ENCODE measurements at regions not wholly inside any gene's neighbourhood (a gene's known extent, or its start where the extent isn't known, plus 50 kb on each side); places are given as distances from the start of the nearest gene placed in this dataset.
A peak's percentile ranks its signal among the peaks of the same experiment; 100 is the strongest.

GRCh38 chr14:95434121-95434520 lies 82.3 kb downstream of the SYNE3 start:
- CTCF ChIA-PET: interaction anchor here (1.7 kb wide), 1 partner anchor 8 kb away, joined by 5 read pairs; no protein-coding TSS in a partner anchor
- Mint-ChIP-seq H3K9me3 (no peaks in the 10 kb centered on the region), H3K4me1 (ENCODE audit: low read depth) (no peaks in the 10 kb centered on the region), H3K4me3 (no peak overlapping the region), H3K27ac (no peak overlapping the region), H3K36me3 (ENCODE audit: low read depth) (peaks cover 95% of the 10 kb centered on the region), H3K27me3 (no peaks in the 10 kb centered on the region)
- no peak overlapping the region for H3K27ac ChIP-seq (ENCODE audit: low read depth in 1 of 2, low read length in 2 of 2)
- H3K9me3 ChIP-seq (ENCODE audit: control insufficient read depth in 1 of 2, insufficient read depth in 1 of 2, low read length in 2 of 2): no peaks in the 10 kb centered on the region
- ATAC-seq (ENCODE audit: poor library complexity) (no peak), DNase-seq (no peak)
- intact Hi-C loops (cut with DNase I, micrococcal nuclease): no loop called here
- no peak overlapping the region for H3K4me3 ChIP-seq (ENCODE audit: low read length)
- no peaks in the 10 kb centered on the region for H3K4me1 ChIP-seq (ENCODE audit: insufficient read depth, low read length)
- TF ChIP-seq, protein P1, sequence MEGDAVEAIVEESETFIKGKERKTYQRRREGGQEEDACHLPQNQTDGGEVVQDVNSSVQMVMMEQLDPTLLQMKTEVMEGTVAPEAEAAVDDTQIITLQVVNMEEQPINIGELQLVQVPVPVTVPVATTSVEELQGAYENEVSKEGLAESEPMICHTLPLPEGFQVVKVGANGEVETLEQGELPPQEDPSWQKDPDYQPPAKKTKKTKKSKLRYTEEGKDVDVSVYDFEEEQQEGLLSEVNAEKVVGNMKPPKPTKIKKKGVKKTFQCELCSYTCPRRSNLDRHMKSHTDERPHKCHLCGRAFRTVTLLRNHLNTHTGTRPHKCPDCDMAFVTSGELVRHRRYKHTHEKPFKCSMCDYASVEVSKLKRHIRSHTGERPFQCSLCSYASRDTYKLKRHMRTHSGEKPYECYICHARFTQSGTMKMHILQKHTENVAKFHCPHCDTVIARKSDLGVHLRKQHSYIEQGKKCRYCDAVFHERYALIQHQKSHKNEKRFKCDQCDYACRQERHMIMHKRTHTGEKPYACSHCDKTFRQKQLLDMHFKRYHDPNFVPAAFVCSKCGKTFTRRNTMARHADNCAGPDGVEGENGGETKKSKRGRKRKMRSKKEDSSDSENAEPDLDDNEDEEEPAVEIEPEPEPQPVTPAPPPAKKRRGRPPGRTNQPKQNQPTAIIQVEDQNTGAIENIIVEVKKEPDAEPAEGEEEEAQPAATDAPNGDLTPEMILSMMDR (IDR thresholded peaks at IDR 0.05): no peak
- POLR2A ChIA-PET: no interaction called here
- no peaks in the 10 kb centered on the region for H3K27me3 ChIP-seq (ENCODE audit: control insufficient read depth in 1 of 2, insufficient read depth in 2 of 2, low read length in 2 of 2)
- H3K36me3 ChIP-seq (ENCODE audit: insufficient read depth, low read length): peaks cover 80% of the 10 kb centered on the region

GRCh38 chr14:95433094-95433478 lies 83.4 kb downstream of the SYNE3 start:
- DNase-seq (no peak), ATAC-seq (ENCODE audit: poor library complexity) (no peak)
- Mint-ChIP-seq H3K36me3 (ENCODE audit: low read depth) (peaks cover 96% of the 10 kb centered on the region), H3K27ac (no peak overlapping the region), H3K4me3 (no peak overlapping the region), H3K27me3 (no peaks in the 10 kb centered on the region), H3K9me3 (no peaks in the 10 kb centered on the region), H3K4me1 (ENCODE audit: low read depth) (no peaks in the 10 kb centered on the region)
- Histone ChIP-seq H3K9me3 (ENCODE audit: control insufficient read depth in 1 of 2, insufficient read depth in 1 of 2, low read length in 2 of 2) (no peaks in the 10 kb centered on the region), H3K4me3 (ENCODE audit: low read length) (no peak overlapping the region), H3K27ac (ENCODE audit: low read depth in 1 of 2, low read length in 2 of 2) (no peak overlapping the region), H3K4me1 (ENCODE audit: insufficient read depth, low read length) (no peaks in the 10 kb centered on the region), H3K27me3 (ENCODE audit: control insufficient read depth in 1 of 2, insufficient read depth in 2 of 2, low read length in 2 of 2) (no peaks in the 10 kb centered on the region), H3K36me3 (ENCODE audit: insufficient read depth, low read length) (peaks cover 78% of the 10 kb centered on the region)
- TF ChIP-seq, protein P1 (IDR thresholded peaks at IDR 0.05): peak; percentile 3
- ChIA-PET CTCF (no interaction called here), POLR2A (no interaction called here)
- intact Hi-C loops (cut with DNase I, micrococcal nuclease): no loop called here

DNA sequence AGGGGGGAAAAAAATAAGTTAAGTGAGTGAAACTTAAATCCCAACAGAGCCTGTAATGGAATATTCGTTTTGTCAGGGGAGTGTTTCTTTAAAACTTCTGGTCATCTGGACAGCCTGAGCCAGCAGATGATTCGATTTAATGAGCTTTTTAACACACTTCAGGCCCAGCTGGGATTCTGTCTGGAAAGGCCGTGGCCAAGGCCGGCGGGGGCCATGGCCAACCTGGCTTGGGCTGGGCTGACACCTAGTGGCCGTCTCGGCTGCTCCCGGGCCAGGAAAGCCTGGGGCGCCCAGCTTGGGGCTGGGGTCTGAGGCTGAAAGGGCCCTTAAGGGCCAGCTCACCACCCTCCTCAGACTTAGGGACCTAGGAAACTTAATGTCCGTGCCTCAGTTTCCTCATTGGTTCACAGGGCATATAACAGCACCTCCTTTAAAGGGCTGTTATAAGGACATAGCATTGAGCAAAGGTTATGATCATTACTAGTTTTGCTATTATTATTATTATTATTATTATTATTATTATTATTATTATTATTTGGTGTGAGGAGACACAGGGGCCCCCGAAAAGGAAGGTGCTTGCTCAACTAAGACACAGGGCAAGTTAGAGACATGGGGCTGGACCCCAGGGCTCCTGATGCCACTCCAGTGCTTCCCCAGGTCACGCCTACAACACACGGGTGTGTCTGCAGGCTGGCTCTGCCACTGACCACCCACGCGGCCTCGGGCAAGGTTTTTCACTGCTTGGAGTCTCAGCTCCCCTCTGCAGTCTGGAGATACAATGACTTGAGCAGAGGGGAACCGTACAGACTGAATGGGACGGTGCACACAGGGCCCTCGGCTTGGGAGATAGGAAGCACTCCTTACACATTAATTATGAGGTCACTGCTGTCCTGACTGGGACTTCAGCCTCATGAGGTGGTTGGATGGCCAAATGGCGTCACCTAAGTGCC lies 84.0 kb downstream of the SYNE3 start:
- Mint-ChIP-seq H3K27ac (no peak overlapping the region), H3K36me3 (ENCODE audit: low read depth) (peaks cover 97% of the 10 kb centered on the region), H3K9me3 (no peaks in the 10 kb centered on the region), H3K4me1 (ENCODE audit: low read depth) (no peaks in the 10 kb centered on the region), H3K4me3 (no peak overlapping the region), H3K27me3 (no peaks in the 10 kb centered on the region)
- ChIA-PET CTCF (no interaction called here), POLR2A (no interaction called here)
- intact Hi-C loops (cut with DNase I, micrococcal nuclease): no loop called here
- ATAC-seq (ENCODE audit: poor library complexity) (no peak), DNase-seq (no peak)
- no peaks in the 10 kb centered on the region for H3K4me1 ChIP-seq (ENCODE audit: insufficient read depth, low read length)
- H3K9me3 ChIP-seq (ENCODE audit: control insufficient read depth in 1 of 2, insufficient read depth in 1 of 2, low read length in 2 of 2): no peaks in the 10 kb centered on the region
- TF ChIP-seq, protein P1 (IDR thresholded peaks at IDR 0.05): peak; percentile 1
- no peaks in the 10 kb centered on the region for H3K27me3 ChIP-seq (ENCODE audit: control insufficient read depth in 1 of 2, insufficient read depth in 2 of 2, low read length in 2 of 2)
- H3K4me3 ChIP-seq (ENCODE audit: low read length): no peak overlapping the region
- peaks cover 77% of the 10 kb centered on the region for H3K36me3 ChIP-seq (ENCODE audit: insufficient read depth, low read length)
- no peak overlapping the region for H3K27ac ChIP-seq (ENCODE audit: low read depth in 1 of 2, low read length in 2 of 2)

Measured in CD4-positive, alpha-beta T cell (primary cell).